ENCODE measurements at regions not wholly inside any gene's neighbourhood (a gene's known extent, or its start where the extent isn't known, plus 50 kb on each side); places are given as distances from the start of the nearest gene placed in this dataset.

DNA sequence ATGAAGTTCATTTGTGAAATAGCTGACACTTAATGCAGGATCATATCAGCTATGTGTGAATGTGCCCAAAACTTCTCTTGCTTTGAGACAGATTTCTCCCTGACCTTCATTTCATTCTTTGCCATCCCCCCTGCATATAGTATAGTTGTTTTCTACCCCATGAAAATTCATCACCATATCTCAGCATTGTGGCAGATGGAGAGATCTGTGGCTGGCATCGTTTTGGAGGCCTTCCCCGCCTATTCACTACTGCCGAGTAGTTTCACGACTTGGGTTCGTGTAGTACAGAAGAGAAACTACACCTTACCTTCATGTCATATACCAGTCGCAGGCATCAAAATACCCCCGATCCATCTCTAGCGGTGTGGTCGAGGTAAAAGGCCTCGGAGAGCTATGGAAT is 66.2 kb upstream of the SELENOK start:
- FAIRE-seq (no peak), DNase-seq (ENCODE audit: low spot score) (no peak)

DNA sequence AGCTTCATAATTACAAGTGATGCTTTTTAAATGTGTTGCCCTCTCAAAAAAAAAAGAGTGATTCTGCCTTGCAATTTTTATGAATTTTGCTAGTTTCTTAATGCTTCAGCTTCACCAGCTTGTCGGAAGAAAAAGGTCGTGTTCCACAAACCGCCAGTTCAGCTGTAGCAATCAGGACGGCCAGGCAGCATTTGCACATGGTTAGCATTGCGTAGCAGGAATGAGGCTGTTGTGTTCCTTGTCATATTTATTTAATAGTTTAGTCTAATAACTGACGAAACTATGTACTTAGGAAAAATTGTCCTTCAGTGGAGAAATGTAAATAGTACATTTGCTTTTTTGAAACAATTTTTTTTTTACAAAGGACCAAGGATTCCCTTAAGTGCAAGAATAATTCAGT is 64.9 kb upstream of the SELENOK start:
- DNase-seq (ENCODE audit: low spot score) = no peak
- no peak for FAIRE-seq

- no peak for FAIRE-seq
- no peak for DNase-seq (ENCODE audit: low spot score)
Measured at GRCh38 chr3:53949541-53949940, 57.9 kb upstream of the SELENOK start.

- DNase-seq (ENCODE audit: low spot score) (no peak), FAIRE-seq (no peak)
Measured at GRCh38 chr3:53948174-53948573, 56.5 kb upstream of the SELENOK start.

DNA sequence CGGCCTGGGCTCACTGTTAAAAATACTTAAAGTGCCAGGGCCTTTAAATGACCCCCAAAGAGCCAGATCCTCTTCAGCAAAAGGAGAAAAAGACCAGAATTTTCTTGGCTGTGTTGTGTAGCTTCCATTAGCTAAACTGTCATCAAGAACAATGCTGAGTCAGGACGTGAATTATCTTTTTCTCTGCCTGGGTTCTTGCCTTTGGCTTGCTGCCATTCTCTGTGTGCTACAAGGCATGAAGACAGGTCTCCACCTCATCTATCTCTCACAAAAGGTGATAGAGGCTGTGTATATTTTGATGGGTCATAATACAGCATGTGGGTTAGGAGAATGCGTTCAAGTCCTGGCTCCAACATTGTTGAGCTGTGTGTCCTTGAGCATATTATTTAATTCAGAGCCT is 52.4 kb upstream of the SELENOK start:
- no peak for FAIRE-seq

DNA sequence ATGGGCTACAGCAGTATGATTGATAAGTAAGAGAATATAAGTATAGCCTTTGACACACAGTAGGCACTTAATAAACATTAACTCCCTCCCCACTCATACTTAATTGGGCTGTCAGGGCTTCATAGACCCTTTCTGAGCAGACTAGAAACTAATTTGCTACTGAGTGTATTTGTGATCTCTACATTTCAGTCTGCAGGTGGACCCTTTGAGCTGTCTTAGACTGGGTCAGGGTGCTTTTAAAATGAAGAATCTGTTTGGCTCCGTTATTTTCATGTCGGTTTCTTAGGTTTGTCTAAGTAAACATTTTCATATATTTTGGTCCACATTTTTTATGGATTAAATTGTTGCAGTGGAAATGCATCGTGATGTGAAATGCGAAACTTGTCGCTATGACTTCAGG is 50.3 kb upstream of the SELENOK start:
- no peak for FAIRE-seq
- DNase-seq (ENCODE audit: low spot score) = no peak

More for the DNA sequence above, 52.4 kb upstream of the SELENOK start:
- no peak for DNase-seq (ENCODE audit: low spot score)

Data from urothelium cell line (cell line).